GM21737 (cell line): ENCODE measurements at regions not wholly inside any gene's neighbourhood (a gene's known extent, or its start where the extent isn't known, plus 50 kb on each side); places are given as distances from the start of the nearest gene placed in this dataset.

ENCODE experiments used
- ATAC-seq: cut with Tn5 transposase; IDR thresholded peaks from one replicate; pipeline ENCODE4 v1.9.1; 2021; ENCODE audit warnings: mild to moderate bottlenecking, moderate library complexity; ENCODE audit not compliant: unreplicated experiment

DNA sequence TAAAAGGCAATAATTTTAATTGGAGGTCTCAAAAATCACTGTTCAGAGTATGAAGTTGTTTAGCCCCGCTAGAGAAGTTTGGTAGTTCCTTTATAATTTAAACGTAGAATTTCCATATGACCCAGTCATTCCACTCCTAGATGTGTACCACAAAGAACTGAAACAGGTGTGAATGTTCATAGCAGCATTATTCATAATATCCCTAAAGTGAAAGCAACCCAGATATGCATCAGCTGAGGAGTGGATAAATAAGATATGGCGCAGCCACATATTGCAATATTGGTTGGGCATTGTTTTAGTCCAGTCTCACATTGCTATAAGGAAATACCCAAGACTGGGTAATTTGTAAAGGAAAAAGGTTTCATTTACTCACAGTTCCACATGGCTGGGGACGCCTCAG is 976.2 kb downstream of the NLGN4Y start:
- ATAC-seq = no peak

DNA sequence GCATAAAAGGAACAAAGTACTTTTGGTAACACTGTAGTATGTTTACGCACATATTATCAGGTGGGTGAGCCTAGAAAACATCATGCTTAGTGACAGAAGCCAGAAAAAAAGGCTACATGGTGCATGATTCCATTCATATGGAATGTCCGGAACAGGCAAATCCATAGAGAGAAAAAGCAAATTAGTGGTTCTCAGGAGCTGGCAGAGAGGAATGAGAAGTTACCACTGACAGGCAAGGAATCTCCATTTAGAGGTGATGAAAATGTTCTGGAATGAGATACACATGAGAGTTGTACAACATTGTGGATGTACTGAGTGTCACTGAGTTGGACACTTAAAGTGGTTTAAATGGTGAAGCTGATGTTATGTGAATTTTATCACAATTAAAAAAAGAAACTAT is 976.9 kb downstream of the NLGN4Y start:
- no peak for ATAC-seq

DNA sequence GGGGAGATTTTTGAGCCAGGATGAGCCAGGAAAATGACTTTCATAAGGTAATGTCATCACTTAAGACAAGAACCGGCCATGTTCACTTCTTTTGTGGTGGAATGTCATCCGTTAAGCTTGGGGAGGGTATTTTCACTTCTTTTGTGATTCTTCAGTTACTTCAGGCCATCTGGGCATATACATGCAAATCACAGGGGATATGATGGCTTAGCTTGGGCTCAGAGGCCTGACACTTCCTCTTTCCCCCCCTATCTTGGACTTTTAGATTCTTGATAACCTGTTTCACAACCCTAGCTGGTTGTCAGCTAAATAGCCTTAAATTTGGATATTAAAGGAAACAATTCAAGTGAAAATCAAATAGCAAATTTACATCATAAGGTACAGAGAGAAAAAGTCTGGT is 986.0 kb downstream of the NLGN4Y start:
- no peak for ATAC-seq

DNA sequence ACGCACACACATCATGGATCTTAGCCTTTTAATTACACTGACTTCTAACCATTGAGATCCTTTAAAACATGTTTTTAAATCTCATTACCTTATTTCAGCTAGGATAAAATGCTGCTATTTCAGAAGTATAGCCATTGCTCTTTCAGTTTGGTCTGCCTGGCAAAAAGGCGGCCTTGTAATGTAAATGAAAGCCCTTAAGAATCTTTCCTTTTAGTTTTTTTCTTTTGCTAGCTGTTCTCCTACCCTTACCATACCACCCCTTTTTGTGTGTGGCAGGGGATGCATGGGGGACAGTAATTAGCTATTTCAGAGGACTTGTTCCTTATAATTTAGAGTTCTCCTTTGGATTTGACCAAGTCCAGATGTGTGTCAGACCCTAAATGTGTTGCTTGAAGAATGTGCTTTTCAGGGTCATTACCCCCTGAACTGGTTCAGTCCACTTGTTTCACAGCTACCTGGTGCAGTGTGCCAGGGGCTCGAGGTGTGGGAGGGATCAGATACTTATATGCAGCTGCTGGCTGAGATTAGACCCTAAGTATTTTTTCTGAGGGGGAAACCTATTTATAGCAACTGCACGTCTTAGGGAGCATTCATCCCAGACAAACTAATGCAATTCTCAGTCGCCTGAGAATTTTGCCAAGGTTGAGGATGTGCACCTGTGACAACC is 986.8 kb downstream of the NLGN4Y start:
- ATAC-seq = no peak

DNA sequence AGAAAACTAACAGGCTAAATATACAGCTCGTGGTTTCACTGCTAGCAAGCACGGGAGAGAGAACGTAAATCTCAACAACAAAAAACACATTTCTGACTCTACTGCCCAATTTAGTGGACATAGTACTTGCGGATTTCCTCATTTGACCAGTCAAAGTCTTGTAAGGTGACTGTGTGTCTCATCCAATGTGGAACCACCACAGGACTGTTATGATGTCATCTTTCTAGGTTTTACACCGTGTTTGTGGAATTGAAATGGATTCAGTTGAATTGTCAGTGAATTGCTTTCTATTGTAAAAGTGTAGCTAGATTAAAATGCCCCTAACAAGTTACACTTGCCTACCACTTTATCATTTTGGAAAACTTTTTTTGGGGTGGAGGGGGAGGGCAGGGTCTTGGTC is 1010.8 kb downstream of the NLGN4Y start:
- no peak for ATAC-seq

DNA sequence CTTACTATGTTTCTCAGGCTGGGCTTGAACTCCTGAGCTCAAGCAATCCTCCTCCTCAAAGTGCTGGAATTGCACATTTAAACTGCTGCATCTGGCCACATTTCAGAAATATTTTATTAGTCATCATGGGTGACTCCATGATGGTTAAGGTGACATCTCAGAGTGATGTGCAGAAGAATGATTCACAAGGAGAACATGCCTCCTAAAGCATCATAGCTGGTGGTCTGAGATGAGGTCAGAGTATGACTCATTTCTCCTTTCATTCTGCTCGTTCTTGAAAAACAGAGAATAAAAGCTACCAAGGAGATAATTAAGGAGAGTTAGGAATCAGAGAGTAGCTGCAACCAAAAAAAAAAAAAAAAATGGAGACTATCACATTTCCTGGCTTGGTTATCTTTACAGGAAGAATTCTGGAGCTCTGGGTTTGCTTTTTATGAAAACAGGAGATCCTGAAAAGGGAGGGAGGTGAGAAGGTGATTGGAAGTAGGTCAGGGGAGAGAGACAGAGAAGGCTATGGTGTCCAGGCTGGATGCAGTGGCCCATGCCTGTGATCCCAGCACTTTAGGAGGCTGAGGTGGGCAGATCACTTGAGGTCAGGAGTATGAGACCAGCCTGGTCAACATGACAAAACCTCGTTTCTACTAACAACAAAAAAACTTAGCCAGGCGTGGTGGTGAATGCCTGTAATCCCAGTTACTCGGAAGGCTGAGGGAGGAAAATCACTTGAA is 1011.6 kb downstream of the NLGN4Y start:
- no peak for ATAC-seq

DNA sequence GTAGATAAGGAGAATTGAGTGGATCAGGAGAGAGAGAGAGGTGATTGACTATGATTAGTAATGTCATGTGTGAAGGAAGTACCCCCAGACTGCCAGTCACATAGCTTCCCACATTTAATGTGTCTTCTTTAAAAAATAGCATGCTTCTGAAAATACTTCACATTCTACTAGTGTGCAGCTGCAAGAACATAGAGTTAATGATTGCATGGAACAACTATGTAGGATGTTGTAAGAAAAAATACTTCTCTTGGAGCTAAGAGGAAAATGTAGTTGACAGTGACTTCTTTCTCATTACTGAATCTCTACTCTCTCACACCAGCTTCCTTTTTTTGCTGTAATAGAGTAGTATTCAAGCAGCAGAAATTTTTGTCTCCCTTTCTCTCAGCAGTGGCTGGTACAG is 1016.2 kb downstream of the NLGN4Y start:
- ATAC-seq = no peak

DNA sequence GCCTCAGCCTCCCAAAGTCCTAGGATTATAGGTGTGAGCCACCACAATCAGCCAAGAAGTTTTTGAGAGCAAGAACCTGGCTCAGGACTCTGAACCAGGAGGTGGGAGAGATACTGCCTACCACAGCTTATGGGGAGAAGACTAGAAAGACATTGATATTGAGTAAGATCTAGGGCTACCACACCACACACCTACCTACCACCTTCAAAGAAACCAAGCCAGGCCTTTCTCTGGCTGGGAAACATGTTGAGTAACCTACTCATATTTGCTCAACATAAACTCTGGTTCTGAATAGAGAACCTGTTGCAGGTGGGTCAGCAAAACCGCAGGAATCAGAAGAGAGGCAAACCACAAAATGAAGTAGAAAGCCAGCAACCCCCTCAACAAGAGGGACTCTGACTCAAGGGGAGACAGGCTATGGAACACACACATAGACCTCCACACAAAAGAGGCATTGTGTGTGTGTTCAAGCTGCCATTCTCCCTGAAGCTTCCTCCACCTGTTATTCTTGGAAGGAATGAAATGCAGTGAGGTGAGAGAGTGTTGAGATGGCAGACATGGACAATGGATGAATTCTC is 1021.9 kb downstream of the NLGN4Y start:
- ATAC-seq = no peak

DNA sequence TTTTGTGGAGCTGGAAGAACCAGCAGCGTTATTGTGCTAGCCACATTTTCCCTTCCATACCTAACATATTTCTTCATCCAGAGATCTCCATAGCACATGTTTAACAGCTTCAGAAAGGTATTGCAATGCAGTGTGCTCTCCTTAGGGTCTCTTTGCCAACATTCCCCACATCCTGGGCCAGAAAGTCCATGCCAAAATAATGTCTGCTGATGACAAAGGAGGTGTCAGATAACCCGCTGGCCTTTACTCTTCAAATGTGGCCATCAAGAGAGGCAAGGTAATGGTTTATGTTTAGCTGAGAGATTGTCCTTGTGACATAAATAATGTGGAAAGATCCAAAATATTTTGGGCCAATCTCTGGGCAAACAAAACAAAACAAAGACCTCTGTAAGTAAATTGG is 1027.7 kb downstream of the NLGN4Y start:
- ATAC-seq = no peak

DNA sequence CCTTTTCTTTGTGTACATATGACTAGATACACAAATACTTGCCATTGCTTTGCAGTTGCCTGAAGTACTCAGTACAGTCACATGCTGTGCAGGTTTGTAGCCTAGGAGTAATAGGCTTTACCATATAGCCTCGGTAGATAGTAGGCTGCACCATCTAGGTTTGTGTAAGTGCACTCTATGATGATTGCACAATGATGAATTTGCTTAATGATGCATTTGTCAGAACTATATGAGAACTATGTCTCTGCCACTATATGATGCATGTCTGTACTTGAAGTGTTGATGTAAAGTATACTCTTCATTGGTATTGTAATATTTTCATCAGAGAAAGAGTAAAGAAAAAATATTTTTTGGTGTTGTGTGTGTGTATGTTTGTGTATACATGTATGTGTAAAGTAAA is 1030.7 kb downstream of the NLGN4Y start:
- no peak for ATAC-seq

DNA sequence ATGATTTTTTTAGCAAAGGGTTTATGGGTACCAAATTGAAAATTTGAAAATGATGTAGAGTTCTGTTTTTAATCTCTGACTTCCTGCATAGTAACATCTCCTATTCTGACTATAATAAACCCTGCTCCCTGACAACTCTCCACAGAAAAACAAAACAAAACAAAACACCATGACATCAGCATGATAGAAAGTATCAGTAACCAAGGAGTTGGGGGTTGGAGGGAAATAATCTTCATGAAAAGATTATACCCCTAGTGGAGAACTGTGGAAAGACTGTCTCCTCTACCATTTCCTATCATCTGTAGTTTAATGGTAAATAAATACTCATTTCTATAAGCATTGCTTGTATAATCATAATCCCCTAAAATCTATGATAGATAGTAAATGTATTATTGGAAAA is 1034.8 kb downstream of the NLGN4Y start:
- no peak for ATAC-seq

DNA sequence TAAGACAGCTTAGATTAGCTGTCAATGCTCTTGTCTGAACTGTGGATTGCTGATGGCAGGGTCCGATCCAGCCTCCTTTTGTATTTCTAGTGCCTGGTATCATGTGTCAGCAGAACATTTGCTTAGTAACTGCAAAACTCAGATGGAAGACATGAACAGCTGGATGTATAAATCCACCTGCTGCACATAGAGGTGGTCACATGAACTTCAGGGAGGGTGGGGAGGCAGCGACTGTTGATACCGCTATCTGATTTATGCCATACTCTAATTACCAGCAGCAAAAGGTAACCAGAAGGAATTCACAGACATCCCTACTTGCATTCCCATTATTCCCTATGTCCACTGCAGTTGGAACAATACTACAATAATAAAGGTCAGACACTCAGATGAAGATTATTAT is 1036.5 kb downstream of the NLGN4Y start:
- ATAC-seq = no peak

DNA sequence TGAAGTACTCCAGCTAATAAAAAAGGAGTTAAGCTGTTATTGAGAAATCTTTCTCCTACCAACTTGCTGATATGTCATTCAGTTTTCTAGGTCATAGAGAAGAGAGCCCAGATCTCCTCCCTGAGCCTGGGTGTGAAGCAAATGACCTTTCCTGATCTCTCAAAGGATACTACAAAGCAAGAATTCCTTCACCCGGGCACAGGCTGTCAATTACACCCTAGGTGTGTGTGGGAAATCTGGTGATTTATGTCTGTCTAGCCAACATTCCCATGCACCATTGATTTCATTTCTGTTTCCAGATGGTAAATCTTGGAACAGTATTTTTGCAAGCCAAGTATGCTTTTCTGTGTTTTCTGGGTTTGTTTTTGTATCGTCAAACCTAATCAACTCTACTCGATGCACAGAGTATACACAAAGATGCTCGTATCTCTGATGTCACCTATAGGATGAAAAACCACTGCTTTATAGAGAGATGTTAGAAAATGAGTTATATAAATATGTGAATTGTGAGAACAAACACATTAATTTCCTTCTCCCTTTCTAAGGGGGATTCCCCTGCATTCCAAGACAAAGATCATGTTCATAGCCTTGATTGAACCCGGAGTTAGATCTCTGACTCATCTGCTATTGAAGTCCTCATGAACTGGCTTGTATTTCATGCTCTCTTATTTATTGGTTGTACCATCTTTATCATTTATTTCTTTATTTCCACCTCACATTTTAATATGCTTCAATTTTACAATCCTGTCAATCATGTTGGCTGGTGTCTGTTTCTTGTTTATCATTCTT is 1037.4 kb downstream of the NLGN4Y start:
- ATAC-seq = no peak

DNA sequence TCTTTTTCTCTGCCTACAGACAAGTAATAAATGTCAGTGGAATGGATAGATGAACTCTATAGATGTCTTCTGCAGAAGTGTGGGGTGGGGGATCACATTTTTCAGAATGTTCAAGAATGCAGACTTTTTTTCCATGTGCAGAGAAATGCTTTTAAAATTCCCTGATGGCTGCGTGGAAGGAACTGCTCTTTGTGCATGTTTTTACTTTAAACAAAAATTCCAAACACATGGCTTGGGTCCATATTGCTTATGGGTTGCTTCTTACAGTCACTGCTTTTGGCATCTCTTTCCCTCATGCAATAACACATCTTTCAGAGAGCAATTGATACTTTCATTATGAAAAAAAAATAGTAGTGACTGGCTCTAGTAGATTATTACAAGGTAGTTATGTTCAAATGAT is 1053.6 kb downstream of the NLGN4Y start:
- ATAC-seq = no peak

DNA sequence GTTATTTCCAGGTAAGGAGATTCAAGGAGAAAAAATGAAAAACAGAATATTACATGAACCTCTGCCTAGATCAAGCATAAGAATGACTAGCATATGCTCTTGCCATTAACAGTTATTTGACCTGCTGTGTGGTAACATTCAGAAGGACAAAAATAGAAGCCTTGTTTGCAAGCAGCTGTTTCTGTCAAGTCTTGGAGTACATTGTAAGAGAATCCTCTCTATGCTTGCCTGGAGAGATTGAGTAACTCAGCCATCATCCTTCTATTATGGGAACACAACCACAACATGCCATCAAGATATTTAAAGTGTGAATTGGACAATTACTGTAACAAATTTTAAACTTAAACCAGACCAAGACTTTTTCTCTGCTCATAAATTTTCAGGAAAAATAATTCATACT is 1054.4 kb downstream of the NLGN4Y start:
- no peak for ATAC-seq

DNA sequence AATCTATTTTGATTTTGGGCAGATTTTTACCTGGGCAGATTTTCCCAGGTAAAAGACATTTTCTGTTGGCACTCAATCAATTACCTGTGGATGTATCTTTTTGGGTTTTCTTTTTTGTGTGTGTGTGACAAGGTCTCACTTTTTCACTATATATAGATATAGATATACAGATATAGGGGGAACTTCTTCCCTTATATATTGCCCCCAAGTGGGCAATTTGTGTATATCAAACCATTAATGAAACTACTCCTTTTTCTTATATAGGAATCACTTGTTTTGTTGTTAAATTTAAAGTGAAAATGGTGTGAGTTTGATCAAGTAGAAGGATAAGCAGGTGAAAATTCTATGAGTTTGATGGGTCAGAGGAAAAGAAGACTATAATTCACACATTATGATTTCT is 1054.9 kb downstream of the NLGN4Y start:
- no peak for ATAC-seq

DNA sequence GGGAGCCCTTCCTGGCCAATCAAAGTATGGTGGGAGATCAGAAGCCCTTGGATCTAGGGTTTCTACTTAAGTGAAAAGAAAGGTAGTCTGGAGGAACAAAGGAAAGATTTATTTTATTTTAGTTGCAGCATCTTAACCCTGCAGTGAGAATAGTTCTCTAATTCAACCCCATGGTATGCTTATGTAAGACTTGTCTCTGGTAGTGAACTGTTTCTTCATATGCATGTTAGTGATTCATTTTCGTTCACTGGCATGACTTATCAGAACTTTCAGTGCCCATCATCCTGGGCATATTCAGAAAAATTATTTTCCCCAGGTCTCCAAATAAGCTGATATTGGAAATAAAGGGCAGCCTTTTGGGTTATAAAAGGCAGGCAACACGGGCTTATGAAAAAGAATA is 1058.8 kb downstream of the NLGN4Y start:
- ATAC-seq = no peak

DNA sequence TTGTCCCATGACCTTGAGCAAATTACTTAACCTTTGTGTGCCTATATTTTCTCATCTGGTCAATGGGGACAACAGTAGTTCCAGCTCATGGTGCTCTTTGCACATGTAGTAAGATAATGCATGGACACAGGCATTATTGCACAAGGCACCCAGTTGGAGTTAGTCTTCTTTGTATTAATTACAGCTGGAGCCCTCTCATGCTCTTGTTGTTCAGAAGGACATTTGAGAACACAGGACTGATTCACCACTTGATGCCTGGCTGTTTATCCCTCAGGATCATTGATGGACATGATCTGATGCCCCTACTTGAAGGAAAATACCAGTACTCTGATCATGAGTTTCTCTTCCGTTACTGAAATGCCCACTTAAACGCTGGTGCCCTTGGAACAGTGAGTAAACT is 1068.6 kb downstream of the NLGN4Y start:
- ATAC-seq = no peak

DNA sequence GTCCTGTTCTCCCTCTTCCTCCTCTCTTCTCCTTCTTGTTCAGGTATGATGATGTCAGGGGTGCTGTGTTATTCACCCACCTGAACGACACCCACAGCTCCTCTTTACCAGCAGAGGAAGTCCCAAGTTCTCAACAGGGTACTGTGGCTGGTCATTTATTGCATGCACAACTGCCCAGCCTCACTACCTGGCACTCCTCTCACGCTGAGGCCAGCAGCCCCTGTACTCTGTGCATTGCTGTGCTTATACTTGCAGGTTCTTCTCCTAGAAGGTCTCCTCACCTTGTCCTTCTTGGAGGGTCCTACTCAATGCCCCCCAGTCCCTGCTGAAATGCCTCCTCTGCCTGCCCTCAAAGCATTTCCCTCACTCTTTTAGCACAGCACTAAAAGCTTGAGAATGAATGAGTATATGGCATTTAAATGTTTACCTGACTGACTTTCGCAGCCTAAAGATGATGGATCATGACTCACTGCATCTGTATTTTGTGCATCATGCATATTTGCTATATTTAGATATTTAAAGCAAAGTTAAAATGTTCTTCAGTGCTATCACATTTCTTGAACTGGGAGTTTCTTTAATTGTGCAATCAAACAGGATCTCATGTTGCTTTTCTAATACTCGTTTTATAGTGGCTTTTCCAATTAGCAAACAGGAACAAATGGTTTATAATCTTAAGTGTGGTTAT is 1069.3 kb downstream of the NLGN4Y start:
- ATAC-seq = no peak

DNA sequence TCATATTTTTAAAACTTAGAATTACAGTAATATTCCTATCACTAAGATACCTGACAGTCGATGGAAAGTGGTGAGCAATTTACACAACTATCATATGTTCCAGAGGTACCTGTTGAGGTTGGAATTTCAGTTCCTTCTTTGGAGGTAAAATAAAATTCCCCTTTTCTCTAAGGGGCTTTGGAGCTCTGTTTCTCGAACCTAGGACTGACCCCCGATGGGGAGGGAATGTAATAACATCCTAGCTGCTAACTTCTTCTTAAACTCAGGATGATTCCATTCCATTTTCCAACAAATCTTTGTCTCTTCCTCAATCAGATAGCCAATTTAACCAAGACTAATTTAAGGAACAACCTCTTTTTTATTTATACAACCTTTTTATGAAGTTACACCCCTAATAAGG is 1069.8 kb downstream of the NLGN4Y start:
- ATAC-seq = no peak

DNA sequence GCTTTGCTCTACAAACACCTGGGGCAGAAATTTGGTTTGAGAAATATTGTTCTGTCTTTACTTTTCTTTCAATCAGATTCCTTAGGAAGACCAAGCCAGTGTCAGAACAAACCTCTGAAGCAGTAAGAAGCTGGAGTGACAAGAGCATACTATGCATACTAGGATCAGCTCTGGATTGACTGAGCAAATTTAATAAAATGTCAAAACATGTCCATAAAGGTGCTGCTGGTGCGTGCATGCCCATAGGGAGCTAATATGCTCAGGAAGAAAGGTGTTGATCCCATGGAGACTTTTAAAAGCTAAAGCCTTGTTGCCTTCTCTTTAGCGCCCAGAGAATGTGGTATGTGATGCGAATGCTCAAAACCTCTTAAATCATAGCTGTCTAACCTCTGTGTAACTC is 1076.2 kb downstream of the NLGN4Y start:
- ATAC-seq = no peak
